ENCODE measurements at regions not wholly inside any gene's neighbourhood (a gene's known extent, or its start where the extent isn't known, plus 50 kb on each side); places are given as distances from the start of the nearest gene placed in this dataset.

- TF ChIP-seq CTCF (IDR thresholded peaks at IDR 0.05; ENCODE audit: low read length): no peak
- no peak for TF ChIP-seq EZH2 (optimal IDR thresholded peaks at IDR 0.05; ENCODE audit: low read depth, low read length)
Observed at GRCh38 chr2:2834516-2835254, 503.6 kb upstream of the MYT1L start.

Measured in MM.1S (cell line).